HG02884 (cell line): ENCODE measurements at regions not wholly inside any gene's neighbourhood (a gene's known extent, or its start where the extent isn't known, plus 50 kb on each side); places are given as distances from the start of the nearest gene placed in this dataset.
"Not testable (repeated sequence)": the region's sequence is repeated elsewhere in the genome, so short reads cannot be mapped to it uniquely, and the experiment has no call there.

ENCODE experiments used
- ATAC-seq: cut with Tn5 transposase; IDR thresholded peaks from one replicate; pipeline ENCODE4 v1.9.1; 2021; ENCODE audit warnings: mild to moderate bottlenecking, moderate library complexity; ENCODE audit not compliant: unreplicated experiment

- ATAC-seq = no peak
Observed at GRCh38 chr4:126465341-126465740, 1150.6 kb downstream of the FAT4 start.

GRCh38 chr4:126466848-126467247 lies 1152.1 kb downstream of the FAT4 start:
- ATAC-seq = no peak

GRCh38 chr4:126468144-126468543 lies 1153.4 kb downstream of the FAT4 start:
- no peak for ATAC-seq

GRCh38 chr4:126470862-126471261 lies 1156.1 kb downstream of the FAT4 start:
- no peak for ATAC-seq

DNA sequence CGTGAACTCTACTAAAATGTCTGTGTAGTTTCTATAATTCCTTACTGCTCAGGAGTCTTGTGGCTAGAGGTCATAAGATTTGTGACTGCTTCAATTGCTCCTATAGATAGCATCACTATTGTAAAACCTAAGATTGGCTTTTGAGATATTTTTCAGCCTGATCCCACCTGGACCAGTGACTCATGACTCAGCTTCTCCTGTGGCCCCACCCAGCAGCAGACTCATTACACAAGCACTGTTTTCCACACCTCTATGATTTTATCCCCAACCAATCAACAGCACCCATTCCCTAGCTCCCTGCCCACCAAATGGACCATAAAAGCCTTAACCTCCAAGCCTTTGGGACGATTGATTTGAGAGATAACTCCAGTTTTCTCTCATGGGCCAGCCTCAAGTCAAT lies 1157.0 kb upstream of the INTU start:
- ATAC-seq = no peak

DNA sequence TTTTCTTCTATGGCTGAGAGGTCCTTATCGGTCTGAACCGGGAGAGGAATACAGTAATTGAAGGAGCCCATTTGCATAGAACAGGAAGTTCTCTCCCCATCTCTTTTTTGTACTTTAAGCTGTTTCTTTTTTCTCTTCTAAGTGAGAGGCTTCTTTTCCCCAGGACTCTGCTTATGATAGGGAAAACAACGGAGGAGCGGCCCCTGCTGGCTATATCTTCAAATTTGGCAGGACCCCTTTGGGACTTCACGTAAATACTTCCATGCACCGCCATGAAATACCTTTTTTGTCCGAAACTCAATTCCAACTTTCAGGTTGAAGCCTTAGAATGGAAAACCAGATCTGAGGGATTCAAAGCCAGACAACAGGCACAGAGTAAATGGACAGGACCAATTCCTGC lies 1153.0 kb upstream of the INTU start:
- no peak for ATAC-seq

DNA sequence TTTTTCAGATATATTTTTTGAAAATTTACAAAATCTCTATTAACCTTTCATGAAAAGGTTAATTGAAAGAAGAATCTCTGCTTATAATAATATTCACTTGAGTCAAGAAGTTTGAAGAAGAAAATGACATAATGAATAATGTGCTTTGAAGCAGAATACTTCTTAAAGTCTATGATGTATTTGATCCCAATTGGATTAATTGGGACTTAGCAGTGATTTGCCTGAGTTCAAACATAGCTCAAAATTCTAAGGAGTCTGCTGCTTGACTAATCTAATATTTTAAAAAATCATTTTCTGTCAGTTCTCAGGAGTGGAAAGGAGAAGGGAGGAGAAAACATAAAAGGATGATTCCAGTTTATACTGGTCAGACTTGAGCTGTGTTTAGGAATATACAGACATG lies 1150.4 kb upstream of the INTU start:
- no peak for ATAC-seq

DNA sequence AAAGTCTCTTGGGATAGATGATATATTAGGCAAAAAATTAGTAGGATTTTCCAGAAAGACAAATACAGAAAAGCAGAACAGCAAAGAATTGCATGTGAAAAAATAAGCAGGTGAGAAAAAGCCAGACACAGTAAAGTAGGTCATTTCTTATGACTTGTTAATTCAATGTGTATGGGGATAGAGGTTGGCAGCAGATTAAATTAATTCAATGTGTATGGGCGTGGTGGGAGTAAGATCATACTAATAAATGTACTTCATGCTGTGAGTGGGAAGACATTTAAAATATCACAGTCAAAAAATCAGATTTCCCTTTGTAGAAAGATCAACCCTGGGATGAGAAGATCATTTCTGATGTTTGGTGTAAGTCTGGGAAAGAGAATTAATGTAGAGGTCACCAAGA lies 1146.4 kb upstream of the INTU start:
- no peak for ATAC-seq

DNA sequence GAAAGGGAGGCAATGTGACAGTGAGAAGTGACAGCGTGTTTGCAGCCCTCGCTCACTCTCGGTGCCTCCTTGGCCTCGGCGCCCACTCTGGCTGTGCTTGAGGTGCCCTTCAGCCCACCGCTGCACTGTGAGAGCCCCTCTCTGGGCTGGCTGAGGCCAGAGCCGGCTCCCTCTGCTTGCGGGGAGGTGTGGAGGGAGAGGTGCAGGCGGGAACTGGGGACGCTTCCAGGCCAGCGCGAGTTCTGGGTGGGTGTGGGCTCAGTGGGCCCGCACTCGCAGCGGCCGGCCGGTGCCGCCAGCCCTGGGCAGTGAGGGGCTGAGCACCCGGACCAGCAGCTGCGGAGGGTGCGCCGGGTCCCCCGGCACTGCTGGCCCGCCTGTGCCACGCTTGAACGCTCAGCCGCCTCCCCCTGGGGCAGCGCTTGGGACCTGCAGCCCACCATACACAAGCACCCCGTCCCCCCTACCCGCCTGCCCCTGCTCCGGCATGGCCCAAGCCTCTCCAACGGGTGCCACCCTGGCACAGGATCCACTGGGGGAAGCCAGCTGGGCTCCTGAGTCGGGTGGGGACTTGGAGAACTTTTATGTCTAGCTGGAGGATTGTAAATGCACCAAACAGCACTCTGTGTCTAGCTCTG lies 1142.8 kb upstream of the INTU start:
- no peak for ATAC-seq

DNA sequence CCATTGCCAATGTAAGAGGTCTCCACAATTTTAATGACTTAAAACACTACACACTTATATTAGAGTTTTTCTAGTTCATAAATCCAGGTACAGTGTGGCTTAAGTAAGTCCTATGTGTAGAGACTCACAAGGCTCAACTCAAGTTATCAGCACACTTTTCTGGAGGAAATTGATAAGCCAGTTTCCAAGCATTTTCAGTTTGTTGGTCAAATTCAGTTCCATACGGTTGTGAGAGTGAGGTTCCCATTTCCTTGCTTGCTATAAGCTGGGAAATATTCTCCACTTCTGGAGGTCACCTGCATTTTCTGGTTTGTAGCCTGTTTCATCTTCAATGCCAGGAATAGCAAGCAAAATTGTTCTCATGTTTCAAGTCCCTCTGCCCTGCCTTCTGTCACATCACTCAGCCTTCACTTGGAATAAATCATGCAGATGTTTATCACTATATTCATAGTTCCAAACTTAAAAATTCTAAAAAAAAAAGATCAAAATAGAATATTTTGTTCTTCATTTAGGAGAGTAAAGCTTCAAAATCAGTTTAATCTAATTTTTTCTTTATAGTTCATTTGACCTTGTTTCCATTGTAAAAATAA lies 1137.5 kb upstream of the INTU start:
- ATAC-seq = no peak

DNA sequence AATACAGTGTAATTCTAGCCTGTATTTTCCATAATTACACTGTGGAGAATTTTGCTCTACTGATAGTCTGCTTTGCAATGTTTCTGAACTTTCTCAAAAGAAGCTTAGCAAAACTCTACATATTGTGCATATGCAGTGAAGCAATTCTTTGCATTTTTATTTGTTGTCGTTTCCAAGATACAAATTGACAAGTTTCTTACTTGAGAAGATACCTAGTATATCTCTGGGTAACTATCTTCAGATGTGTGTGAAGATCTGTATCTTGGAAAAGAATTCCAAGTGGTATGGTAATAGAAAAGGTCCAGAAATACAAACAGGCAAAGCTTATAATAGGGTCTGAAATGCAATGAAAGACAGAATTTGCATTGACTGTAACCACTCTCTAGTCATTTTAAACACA lies 1119.8 kb upstream of the INTU start:
- no peak for ATAC-seq

DNA sequence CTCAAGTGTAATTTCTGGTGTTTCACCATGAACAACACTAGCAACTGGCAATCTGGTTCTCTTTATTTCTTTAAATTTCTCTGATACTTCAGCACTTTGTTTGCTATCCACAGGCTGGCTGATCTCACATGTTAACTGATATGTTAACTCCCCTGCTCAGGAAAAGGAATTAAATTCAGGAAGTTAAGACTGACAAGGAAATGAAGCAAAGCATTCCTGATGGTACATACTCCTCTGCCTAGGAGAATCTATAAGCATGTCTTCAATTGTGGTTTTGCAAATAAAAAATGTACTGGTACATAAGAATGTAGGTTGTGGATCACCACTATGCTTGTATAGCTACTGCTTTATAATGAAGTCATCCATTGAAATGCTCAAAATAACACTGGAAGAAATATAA lies 1119.2 kb upstream of the INTU start:
- ATAC-seq = no peak

DNA sequence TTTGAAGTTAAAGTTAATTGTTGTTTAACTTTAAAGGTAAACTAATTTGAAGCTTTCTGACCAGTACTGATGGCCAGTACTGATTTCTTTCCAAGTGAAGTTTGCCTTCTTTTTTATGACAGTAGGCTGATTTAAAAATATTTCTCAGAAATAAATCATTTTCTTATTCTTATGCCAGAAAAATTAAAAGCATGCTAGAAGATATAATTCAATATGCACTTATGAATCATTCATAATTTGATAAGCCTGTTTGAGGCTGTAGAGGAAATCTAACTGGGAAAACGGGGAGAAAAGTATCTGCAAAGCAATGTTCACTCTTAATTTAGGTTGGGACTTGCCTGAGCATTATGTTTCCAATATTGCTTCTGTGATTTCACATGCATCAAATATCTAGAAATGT lies 1112.0 kb upstream of the INTU start:
- no peak for ATAC-seq

DNA sequence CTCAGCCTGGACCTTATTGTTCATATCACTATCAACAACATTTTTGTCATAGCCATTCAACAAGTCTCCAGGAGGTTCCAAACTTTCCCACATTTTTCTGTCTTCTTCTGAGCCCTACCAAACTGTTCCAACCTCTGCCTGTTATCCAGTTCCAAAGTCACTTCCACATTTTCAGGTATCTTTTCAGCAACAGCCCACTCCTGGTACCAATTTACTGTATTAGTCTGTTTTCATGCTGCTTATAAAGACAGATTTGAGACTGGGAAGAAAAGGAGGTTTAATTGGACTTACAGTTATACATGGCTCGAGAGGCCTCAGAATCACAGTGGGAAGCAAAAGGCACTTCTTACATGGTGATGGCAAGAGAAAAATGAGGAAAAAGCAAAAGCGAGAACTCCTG lies 1107.4 kb upstream of the INTU start:
- not testable (repeated sequence) for ATAC-seq

DNA sequence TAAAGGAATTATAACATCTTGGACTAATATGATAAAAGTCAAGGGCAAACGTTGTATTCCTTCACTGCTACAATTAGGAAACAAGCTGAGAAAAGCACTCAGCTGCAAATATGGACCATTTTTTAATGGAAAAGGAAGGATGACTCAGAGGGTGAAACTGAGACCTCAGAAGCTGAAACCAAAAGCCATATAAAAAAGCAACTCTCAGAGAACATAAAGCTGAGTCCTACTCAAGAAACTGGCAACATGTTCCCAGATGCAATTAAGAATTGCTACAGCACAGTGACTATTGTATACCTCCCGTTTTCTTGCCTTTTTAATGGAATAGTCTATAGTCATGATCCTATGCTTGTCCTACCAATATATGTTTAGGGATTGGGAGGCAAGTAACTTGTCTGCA lies 1106.4 kb upstream of the INTU start:
- ATAC-seq = no peak

DNA sequence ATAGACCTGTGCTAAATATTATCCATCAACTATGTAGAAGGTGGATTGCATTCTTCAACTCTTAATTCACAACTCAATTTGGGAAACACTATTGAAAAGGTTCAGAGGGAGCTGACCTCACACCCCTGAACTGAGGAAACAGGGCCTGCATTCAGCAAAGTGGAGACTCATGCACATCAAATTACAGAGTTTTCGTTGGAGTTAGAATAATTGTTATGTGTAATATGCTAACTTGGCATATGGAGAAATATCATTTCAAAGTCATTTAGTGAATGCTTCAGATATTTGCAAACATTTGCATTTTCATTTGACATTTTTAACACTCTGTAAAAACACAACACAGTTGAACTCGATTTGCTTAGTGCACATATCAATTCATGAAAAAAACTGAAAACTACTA lies 1102.8 kb upstream of the INTU start:
- ATAC-seq = no peak

DNA sequence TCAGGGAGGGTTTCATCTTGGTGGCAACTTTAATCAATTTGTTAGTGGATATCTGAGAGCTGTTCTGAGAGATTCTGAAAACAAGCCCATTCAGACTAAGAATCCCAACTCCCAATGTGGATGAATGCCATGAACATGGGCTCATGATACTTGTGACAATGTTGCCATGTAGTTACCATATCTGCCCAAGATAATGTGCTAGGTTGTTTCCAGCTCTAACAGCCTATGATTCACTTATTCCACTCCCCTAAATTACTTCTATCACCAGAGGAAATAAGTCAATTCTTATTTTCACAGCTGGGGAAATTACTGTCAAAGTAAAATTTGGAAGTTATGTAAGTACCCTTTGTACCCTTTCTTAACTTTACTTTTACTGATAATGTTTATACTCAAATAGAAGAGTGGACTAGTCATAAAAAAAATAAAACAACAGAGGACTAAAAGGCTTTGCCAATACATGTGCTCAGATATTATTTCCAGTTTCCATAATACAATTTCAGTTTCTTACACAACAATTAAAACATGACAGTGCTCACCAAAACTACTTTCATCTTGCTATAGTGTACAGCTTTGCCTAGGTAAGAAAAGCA lies 1101.7 kb upstream of the INTU start:
- ATAC-seq = no peak

DNA sequence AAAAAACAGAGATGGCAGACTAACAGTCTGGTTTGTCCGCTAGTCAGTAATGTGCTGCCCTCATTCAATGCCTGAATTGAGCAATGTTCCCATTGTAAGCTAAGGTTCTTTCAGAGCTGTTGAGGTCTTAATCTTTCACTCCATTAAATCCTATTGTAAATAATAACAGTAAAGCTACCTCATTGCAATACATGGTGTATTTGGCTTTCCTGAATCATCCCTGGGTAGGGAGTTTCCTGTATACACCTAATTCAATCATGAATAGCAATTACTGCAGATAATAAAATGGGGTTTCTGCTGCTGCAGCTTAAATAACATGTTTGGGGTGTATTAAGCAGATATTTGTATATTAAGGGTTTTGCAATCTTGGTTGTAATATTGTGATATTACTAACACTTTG lies 1100.2 kb upstream of the INTU start:
- ATAC-seq = no peak

- ATAC-seq = no peak
Observed at GRCh38 chr4:126533146-126533805, 1099.5 kb upstream of the INTU start.

DNA sequence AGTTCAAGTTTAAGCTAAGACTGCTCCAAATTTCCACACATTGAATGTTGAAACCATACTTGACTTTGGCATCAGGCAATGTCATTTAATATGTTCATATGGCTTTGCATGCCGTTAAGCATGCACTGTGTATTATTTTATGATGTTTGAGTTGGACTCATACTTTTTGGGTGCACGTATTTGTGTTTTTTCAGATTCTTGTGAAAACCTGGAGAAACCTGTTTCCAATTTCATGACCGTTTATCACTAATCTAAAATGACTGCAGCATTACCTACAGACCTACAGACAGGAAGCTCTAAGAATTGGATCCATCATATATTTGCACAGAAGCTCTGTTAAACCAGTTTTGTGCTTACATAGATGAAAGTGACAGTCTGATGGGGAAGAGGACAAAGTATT lies 1093.0 kb upstream of the INTU start:
- no peak for ATAC-seq

DNA sequence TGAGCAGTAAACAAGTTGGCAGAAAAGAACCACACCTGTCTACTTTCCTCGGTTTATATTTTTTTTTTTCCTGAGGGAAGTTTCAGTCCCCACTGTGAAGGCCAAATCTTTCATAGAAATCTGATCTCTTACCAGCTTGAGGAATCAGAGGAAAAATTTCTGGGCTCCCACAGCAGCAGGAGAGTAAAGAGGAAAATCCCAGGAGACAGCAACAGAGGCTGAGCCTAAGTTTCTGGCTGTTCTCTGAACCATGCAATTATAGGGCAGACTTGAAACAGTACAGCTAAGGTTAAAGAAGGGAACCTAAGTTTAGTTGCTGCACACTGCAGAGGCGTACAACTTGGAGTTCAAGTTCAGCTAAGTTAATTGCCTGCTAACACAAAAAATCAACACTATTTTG lies 1090.9 kb upstream of the INTU start:
- ATAC-seq = no peak

GRCh38 chr4:126544276-126544675 lies 1088.5 kb upstream of the INTU start:
- ATAC-seq = no peak
